Calu3 (cell line): ENCODE measurements at regions not wholly inside any gene's neighbourhood (a gene's known extent, or its start where the extent isn't known, plus 50 kb on each side); places are given as distances from the start of the nearest gene placed in this dataset.

Source experiments
- BruUV-seq: library from RNA; stranded (reverse); fragments of 400-500 nt; replicated peaks from 2 replicates; lab custom pipeline; 2021; lab: Mats Ljungman, UMichigan
- CTCF ChIA-PET: fragments of 300-600 bp; sonication (Branson Sonifier 250); formaldehyde crosslinking; loops from one replicate; lab custom pipeline; 2022; ENCODE audit warnings: antibody characterized with exemption; lab: Charles Lee
- DNase-seq: peaks from one replicate; pipeline ENCODE4 v3.0.0; 2022
- H3K27ac Mint-ChIP-seq: one replicate; pipeline ENCODE4 v1.8.0; 2022; ENCODE audit warnings: mixed read lengths; ENCODE audit not compliant: unreplicated experiment
- H3K27me3 Mint-ChIP-seq: one replicate; pipeline ENCODE4 v1.8.0; 2022; ENCODE audit warnings: mixed read lengths; ENCODE audit not compliant: unreplicated experiment
- H3K36me3 Mint-ChIP-seq: one replicate; pipeline ENCODE4 v1.8.0; 2022; ENCODE audit warnings: mild to moderate bottlenecking, moderate library complexity, mixed read lengths; ENCODE audit not compliant: insufficient read depth, unreplicated experiment
- H3K4me1 Mint-ChIP-seq: one replicate; pipeline ENCODE4 v1.8.0; 2022; ENCODE audit warnings: mild to moderate bottlenecking, low read depth, mixed read lengths; ENCODE audit not compliant: unreplicated experiment
- H3K4me3 Mint-ChIP-seq: one replicate; pipeline ENCODE4 v1.8.0; 2022; ENCODE audit warnings: mild to moderate bottlenecking, low read depth, moderate library complexity, mixed read lengths; ENCODE audit not compliant: unreplicated experiment
- H3K9me3 Mint-ChIP-seq: one replicate; pipeline ENCODE4 v1.8.0; 2022; ENCODE audit warnings: low read depth, mixed read lengths; ENCODE audit not compliant: unreplicated experiment
- CTCF ChIP-seq: fragments of 200-600 bp; IDR thresholded peaks from one replicate; pipeline ENCODE4 v1.8.0; 2022; ENCODE audit warnings: antibody characterized with exemption; ENCODE audit not compliant: unreplicated experiment
- intact Hi-C: fragments of 100-400 bp; cut with micrococcal nuclease; formaldehyde crosslinking; loops from one replicate; pipeline ENCODE4 v1.10.0; 2022; ENCODE audit not compliant: unreplicated experiment

- no peak overlapping the region for H3K4me3 Mint-ChIP-seq
- H3K4me1 Mint-ChIP-seq = no peaks in the 10 kb centered on the region
- H3K27me3 Mint-ChIP-seq = peaks cover 44% of the 10 kb centered on the region
- no peak overlapping the region for H3K27ac Mint-ChIP-seq
- H3K36me3 Mint-ChIP-seq = no peaks in the 10 kb centered on the region
- intact Hi-C loops = no loop called here
- H3K9me3 Mint-ChIP-seq = peaks cover 3% of the 10 kb centered on the region
- CTCF ChIA-PET = no interaction called here
- no peak for DNase-seq
- no peak for TF ChIP-seq CTCF
- no TSS peak for BruUV-seq
These were observed 432.0 kb upstream of the CDH5 start for GRCh38 chr16:65934443-65934842.

- CTCF ChIA-PET = no interaction called here
- Mint-ChIP-seq H3K9me3 (peaks cover 3% of the 10 kb centered on the region), H3K27me3 (peaks cover 40% of the 10 kb centered on the region), H3K4me3 (no peak overlapping the region), H3K27ac (no peak overlapping the region), H3K36me3 (no peaks in the 10 kb centered on the region), H3K4me1 (no peaks in the 10 kb centered on the region)
- no peak for DNase-seq
- BruUV-seq = no TSS peak
- no peak for TF ChIP-seq CTCF
- intact Hi-C loops = no loop called here
These were observed 432.8 kb upstream of the CDH5 start for GRCh38 chr16:65933703-65934102.

- H3K9me3 Mint-ChIP-seq = peaks cover 7% of the 10 kb centered on the region
- BruUV-seq = no TSS peak
- no peak overlapping the region for H3K27ac Mint-ChIP-seq
- H3K4me1 Mint-ChIP-seq = no peaks in the 10 kb centered on the region
- intact Hi-C loops = no loop called here
- H3K4me3 Mint-ChIP-seq = no peak overlapping the region
- TF ChIP-seq CTCF = no peak
- no peaks in the 10 kb centered on the region for H3K36me3 Mint-ChIP-seq
- no peak for DNase-seq
- H3K27me3 Mint-ChIP-seq = peaks cover 43% of the 10 kb centered on the region
- CTCF ChIA-PET = interaction anchor here (0.5 kb wide), 1 partner anchor 16 kb away, joined by 3 read pairs; no protein-coding TSS in a partner anchor
These were observed 434.0 kb upstream of the CDH5 start for GRCh38 chr16:65932350-65933072.

GRCh38 chr16:65922923-65923322, 443.6 kb upstream of the CDH5 start:
- no TSS peak for BruUV-seq
- CTCF ChIA-PET = no interaction called here
- no peaks in the 10 kb centered on the region for H3K4me1 Mint-ChIP-seq
- H3K9me3 Mint-ChIP-seq = no peaks in the 10 kb centered on the region
- no peaks in the 10 kb centered on the region for H3K36me3 Mint-ChIP-seq
- intact Hi-C loops = no loop called here
- no peak for TF ChIP-seq CTCF
- H3K4me3 Mint-ChIP-seq = no peak overlapping the region
- DNase-seq = no peak
- peaks cover 46% of the 10 kb centered on the region for H3K27me3 Mint-ChIP-seq
- no peak overlapping the region for H3K27ac Mint-ChIP-seq
